HEK293 (cell line): ENCODE measurements at regions not wholly inside any gene's neighbourhood (a gene's known extent, or its start where the extent isn't known, plus 50 kb on each side); places are given as distances from the start of the nearest gene placed in this dataset.
A peak's percentile ranks its signal among the peaks of the same experiment; 100 is the strongest.

Source experiments
- CTCF ChIA-PET: fragments of 350-600 bp; formaldehyde crosslinking; extraction: SDS; loops from one replicate; lab custom pipeline; 2021; ENCODE audit warnings: antibody characterized with exemption; lab: Yijun Ruan, JAX
- POLR2A ChIA-PET: fragments of 300-600 bp; formaldehyde crosslinking; extraction: SDS; loops from one replicate; lab custom pipeline; 2020; ENCODE audit warnings: antibody characterized with exemption, inconsistent platforms; lab: Yijun Ruan, JAX
- H3K27ac ChIP-seq: fragments of 200-500 bp; sonication (Bioruptor generic); 2 replicates; pipeline ENCODE4 v1.5.1; 2014; ENCODE audit warnings: low read depth, low read length, control low read depth, inconsistent platforms; ENCODE audit errors: extremely low read depth
- H3K36me3 ChIP-seq, 2 experiments: fragments of 200-500 bp in 1 of 2; sonication (Bioruptor generic) in 1 of 2; 1 replicate in 1 of 2; 2 replicates in 1 of 2; pipeline ENCODE4 v1.5.1; 2014 to 2017; ENCODE audit warnings: inconsistent platforms in 2 of 2, low read length in 2 of 2; ENCODE audit not compliant: control insufficient read depth in 2 of 2, insufficient read depth in 1 of 2
- H3K4me1 ChIP-seq: fragments of 200-500 bp; sonication (Bioruptor generic); 2 replicates; pipeline ENCODE4 v1.5.1; 2014; ENCODE audit warnings: mild to moderate bottlenecking, low read length, inconsistent platforms; ENCODE audit not compliant: control insufficient read depth, insufficient read depth
- H3K4me3 ChIP-seq: 2 replicates; pipeline ENCODE4 v1.5.1; 2011; ENCODE audit warnings: low read depth, mild to moderate bottlenecking, control low read depth, low read length, moderate library complexity
- H3K9me3 ChIP-seq: fragments of 200-500 bp; sonication (Bioruptor generic); 2 replicates; pipeline ENCODE4 v1.5.1; 2014; ENCODE audit warnings: low read depth, low read length, inconsistent platforms; ENCODE audit not compliant: control insufficient read depth, insufficient read depth
- FEZF1 ChIP-seq: fragments of 450-650 bp; formaldehyde crosslinking; IDR thresholded peaks from 2 replicates; pipeline ENCODE4 v1.5.1; 2016; ENCODE audit warnings: missing biosample characterization, missing genetic modification characterization
- GLIS1 ChIP-seq: fragments of 450-650 bp; formaldehyde crosslinking; IDR thresholded peaks from 2 replicates; pipeline ENCODE4 v1.5.1; 2016; ENCODE audit warnings: missing biosample characterization, missing genetic modification characterization
- IKZF3 ChIP-seq: fragments of 450-650 bp; IDR thresholded peaks from 2 replicates; pipeline ENCODE4 v1.5.0; 2018; ENCODE audit warnings: missing biosample characterization, mild to moderate bottlenecking, missing genetic modification characterization, moderate library complexity
- TRIM28 ChIP-seq: IDR thresholded peaks from 2 replicates; pipeline ENCODE4 v1.6.1; 2011; ENCODE audit warnings: low read length, control low read depth, borderline replicate concordance
- ZBTB17 ChIP-seq: fragments of 450-650 bp; formaldehyde crosslinking; IDR thresholded peaks from 2 replicates; pipeline ENCODE4 v1.5.1; 2016; ENCODE audit warnings: missing biosample characterization, missing genetic modification characterization
- ZBTB44 ChIP-seq: fragments of 450-650 bp; IDR thresholded peaks from 2 replicates; pipeline ENCODE4 v1.5.1; 2018; ENCODE audit warnings: missing biosample characterization, mild to moderate bottlenecking, missing genetic modification characterization
- ZFHX2 ChIP-seq: fragments of 450-650 bp; formaldehyde crosslinking; conservative IDR thresholded peaks from 2 replicates; pipeline ENCODE4 v1.5.1; 2016; ENCODE audit warnings: missing biosample characterization, missing genetic modification characterization
- ZFP3 ChIP-seq: fragments of 450-650 bp; formaldehyde crosslinking; IDR thresholded peaks from 2 replicates; pipeline ENCODE4 v1.5.1; 2016; ENCODE audit warnings: low read depth, missing biosample characterization, missing genetic modification characterization
- ZNF155 ChIP-seq: fragments of 450-650 bp; formaldehyde crosslinking; IDR thresholded peaks from 2 replicates; pipeline ENCODE4 v1.5.1; 2016; ENCODE audit warnings: missing biosample characterization, missing genetic modification characterization
- ZNF184 ChIP-seq: fragments of 450-650 bp; IDR thresholded peaks from 2 replicates; pipeline ENCODE4 v1.5.1; 2018; ENCODE audit warnings: missing biosample characterization, mild to moderate bottlenecking, missing genetic modification characterization
- ZNF248 ChIP-seq: fragments of 450-650 bp; formaldehyde crosslinking; IDR thresholded peaks from 2 replicates; pipeline ENCODE4 v1.5.1; 2017; ENCODE audit warnings: missing biosample characterization, missing genetic modification characterization
- ZNF394 ChIP-seq: fragments of 450-650 bp; formaldehyde crosslinking; IDR thresholded peaks from 2 replicates; pipeline ENCODE4 v1.5.1; 2016; ENCODE audit warnings: missing biosample characterization, missing genetic modification characterization, mild to moderate bottlenecking, moderate library complexity, borderline replicate concordance
- ZNF416 ChIP-seq: fragments of 450-650 bp; formaldehyde crosslinking; IDR thresholded peaks from 2 replicates; pipeline ENCODE4 v1.5.1; 2016; ENCODE audit warnings: missing biosample characterization, missing genetic modification characterization
- ZNF544 ChIP-seq: fragments of 450-650 bp; formaldehyde crosslinking; IDR thresholded peaks from 2 replicates; pipeline ENCODE4 v1.5.0; 2017; ENCODE audit warnings: missing biosample characterization, missing genetic modification characterization
- ZNF561 ChIP-seq: fragments of 450-650 bp; IDR thresholded peaks from 2 replicates; pipeline ENCODE4 v1.5.1; 2018; ENCODE audit warnings: missing biosample characterization, missing genetic modification characterization, borderline replicate concordance
- ZNF624 ChIP-seq: fragments of 450-650 bp; formaldehyde crosslinking; IDR thresholded peaks from 2 replicates; pipeline ENCODE4 v1.5.1; 2017; ENCODE audit warnings: missing biosample characterization, missing genetic modification characterization
- ZNF626 ChIP-seq: fragments of 450-650 bp; sonication (Bioruptor Pico); formaldehyde crosslinking; IDR thresholded peaks from 2 replicates; pipeline ENCODE4 v1.5.1; 2018; ENCODE audit warnings: missing biosample characterization, missing genetic modification characterization, inconsistent platforms
- ZNF670 ChIP-seq: fragments of 450-650 bp; formaldehyde crosslinking; IDR thresholded peaks from 2 replicates; pipeline ENCODE4 v1.5.1; 2016; ENCODE audit warnings: missing biosample characterization, missing genetic modification characterization, low read depth
- ZNF792 ChIP-seq: fragments of 450-650 bp; formaldehyde crosslinking; IDR thresholded peaks from 2 replicates; pipeline ENCODE4 v1.5.1; 2016; ENCODE audit warnings: missing biosample characterization, missing genetic modification characterization
- ZNF830 ChIP-seq: fragments of 450-650 bp; IDR thresholded peaks from 2 replicates; pipeline ENCODE4 v1.5.0; 2018; ENCODE audit warnings: missing biosample characterization, missing genetic modification characterization, low read depth, mild to moderate bottlenecking, moderate library complexity
- ZSCAN16 ChIP-seq: fragments of 450-650 bp; formaldehyde crosslinking; IDR thresholded peaks from 2 replicates; pipeline ENCODE4 v1.5.1; 2016; ENCODE audit warnings: missing biosample characterization, missing genetic modification characterization
- TF ChIP-seq, protein P1 (sequence below): fragments of 450-650 bp; formaldehyde crosslinking; IDR thresholded peaks from 2 replicates; pipeline ENCODE4 v1.5.1; 2016; ENCODE audit warnings: missing biosample characterization, missing genetic modification characterization
- TF ChIP-seq, protein P2 (sequence below): fragments of 450-650 bp; formaldehyde crosslinking; IDR thresholded peaks from 2 replicates; pipeline ENCODE4; 2016; ENCODE audit warnings: missing biosample characterization, missing genetic modification characterization

DNA sequence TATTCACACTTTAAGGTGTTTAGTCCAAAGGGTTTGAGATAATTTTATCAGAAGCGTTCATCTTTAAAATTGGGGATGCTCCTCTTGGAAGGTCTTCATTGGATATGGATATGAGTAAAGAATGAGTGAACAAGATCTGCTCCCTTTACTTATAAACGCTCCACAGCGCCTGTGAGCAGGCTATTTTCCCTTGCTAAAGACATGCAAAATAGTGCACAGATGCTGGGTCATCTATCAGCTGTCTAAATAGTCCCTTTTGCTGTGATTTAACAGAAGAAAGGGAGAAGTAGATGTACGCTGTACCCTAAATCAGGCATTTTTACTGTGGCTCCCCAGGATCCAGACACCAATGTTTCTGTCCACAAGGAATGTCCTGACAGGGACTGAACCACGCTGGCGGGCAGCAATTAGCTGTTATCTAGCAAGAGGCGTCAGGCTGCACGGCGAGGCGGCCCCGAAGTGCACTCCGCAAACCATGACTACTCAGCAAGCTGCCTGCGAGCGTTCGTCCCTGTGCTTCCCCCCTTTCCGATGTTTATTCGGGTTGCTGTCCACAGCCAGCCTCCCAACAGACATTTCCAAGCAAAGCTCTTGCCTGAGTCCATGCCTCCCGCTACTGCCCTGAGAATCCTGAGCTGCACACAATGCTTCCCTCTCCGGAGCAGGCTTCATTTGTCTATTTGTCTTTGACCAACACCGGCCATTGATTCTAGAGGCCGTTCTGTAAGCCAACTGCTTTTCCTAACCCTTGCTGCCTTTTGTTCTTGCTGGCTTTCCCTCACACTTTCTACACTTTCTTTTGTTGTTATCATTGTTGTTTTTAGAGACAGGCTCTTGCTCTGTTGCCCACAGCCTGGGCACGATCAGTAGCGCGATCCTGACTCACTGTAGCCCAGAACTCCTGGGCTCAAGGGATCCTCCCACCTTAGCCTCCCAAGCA is 55.7 kb upstream of the CNEP1R1 start:
- TF ChIP-seq ZNF248 (no peak), TRIM28 (peak; percentile 85), ZNF184 (no peak)
- TF ChIP-seq, all 188 proteins: peak for 1
- Histone ChIP-seq H3K4me1 (no peaks in the 10 kb centered on the region), H3K9me3 (no peaks in the 10 kb centered on the region), H3K27ac (no peak overlapping the region), H3K4me3 (no peak overlapping the region), H3K36me3 (no peaks in the 10 kb centered on the region)
- ChIA-PET POLR2A (no interaction called here), CTCF (interaction anchor here (0.6 to 2.3 kb wide), 4 partner anchors 12 to 954 kb away, joined by 3 to 12 read pairs (median 4); partner anchors contain the start of gene CNEP1R1)

- H3K4me3 ChIP-seq, result no peak overlapping the region
- no peak overlapping the region for H3K27ac ChIP-seq
- H3K4me1 ChIP-seq, result no peaks in the 10 kb centered on the region
- TF ChIP-seq ZSCAN16, result no peak
- TF ChIP-seq FEZF1 (tag by site-specific recombination), result peak; percentile 9; the same call in 1 of the 2 replicates
- no peak for TF ChIP-seq ZNF544 (tag by site-specific recombination)
- no peak for TF ChIP-seq ZNF624
- TF ChIP-seq GLIS1, result peak; percentile 72
- ChIA-PET POLR2A (no interaction called here), CTCF (interaction anchor here (0.7 to 2.3 kb wide), 2 partner anchors 10 to 13 kb away, joined by 3 to 12 read pairs; no protein-coding TSS in a partner anchor)
- no peaks in the 10 kb centered on the region for H3K9me3 ChIP-seq
- no peaks in the 10 kb centered on the region for H3K36me3 ChIP-seq
These were observed 54.1 kb upstream of the CNEP1R1 start for GRCh38 chr16:49970797-49971431.

DNA sequence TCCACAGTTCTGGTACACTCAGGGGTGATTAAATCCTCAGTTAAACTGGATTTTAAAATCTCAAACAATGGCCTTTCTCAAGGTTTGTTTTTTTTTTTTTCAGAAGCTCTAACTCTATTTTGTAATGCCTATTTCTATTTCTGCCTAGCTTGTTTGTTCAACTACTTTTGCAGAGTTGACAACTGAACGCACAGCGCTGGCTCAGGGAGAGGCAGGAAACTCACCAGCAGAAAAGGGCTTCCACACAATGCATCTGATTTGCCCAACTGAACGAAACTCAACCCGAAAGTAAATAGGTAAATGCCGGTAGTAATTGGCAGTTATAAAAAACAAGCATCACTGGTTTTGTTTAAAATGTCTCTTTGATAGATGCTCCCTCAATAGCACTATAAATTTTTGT is 52.7 kb upstream of the CNEP1R1 start:
- Histone ChIP-seq H3K4me3 (no peak overlapping the region), H3K9me3 (no peaks in the 10 kb centered on the region), H3K4me1 (no peaks in the 10 kb centered on the region), H3K36me3 (no peaks in the 10 kb centered on the region), H3K27ac (no peak overlapping the region)
- ChIA-PET CTCF (interaction anchor here (1.1 kb wide), 1 partner anchor 15 kb away, joined by 7 read pairs; no protein-coding TSS in a partner anchor), POLR2A (interaction anchor here (0.7 kb wide), 1 partner anchor 1212 kb away, joined by 4 read pairs; no protein-coding TSS in a partner anchor)
- no peak for TF ChIP-seq ZNF792 (tag by site-specific recombination)
- no peak for TF ChIP-seq IKZF3
- TF ChIP-seq ZNF416, result no peak
- no peak for TF ChIP-seq ZNF561 (tag by site-specific recombination)
- no peak for TF ChIP-seq ZNF155
- TF ChIP-seq ZBTB44 (tag by site-specific recombination), result no peak
- TF ChIP-seq, protein P1, sequence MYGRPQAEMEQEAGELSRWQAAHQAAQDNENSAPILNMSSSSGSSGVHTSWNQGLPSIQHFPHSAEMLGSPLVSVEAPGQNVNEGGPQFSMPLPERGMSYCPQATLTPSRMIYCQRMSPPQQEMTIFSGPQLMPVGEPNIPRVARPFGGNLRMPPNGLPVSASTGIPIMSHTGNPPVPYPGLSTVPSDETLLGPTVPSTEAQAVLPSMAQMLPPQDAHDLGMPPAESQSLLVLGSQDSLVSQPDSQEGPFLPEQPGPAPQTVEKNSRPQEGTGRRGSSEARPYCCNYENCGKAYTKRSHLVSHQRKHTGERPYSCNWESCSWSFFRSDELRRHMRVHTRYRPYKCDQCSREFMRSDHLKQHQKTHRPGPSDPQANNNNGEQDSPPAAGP (tag by site-specific recombination), result no peak
- no peak for TF ChIP-seq ZNF394
- no peak for TF ChIP-seq ZNF670 (tag by site-specific recombination)
- no peak for TF ChIP-seq ZNF626
- no peak for TF ChIP-seq ZFHX2 (tag by site-specific recombination)
- TF ChIP-seq, protein P2, sequence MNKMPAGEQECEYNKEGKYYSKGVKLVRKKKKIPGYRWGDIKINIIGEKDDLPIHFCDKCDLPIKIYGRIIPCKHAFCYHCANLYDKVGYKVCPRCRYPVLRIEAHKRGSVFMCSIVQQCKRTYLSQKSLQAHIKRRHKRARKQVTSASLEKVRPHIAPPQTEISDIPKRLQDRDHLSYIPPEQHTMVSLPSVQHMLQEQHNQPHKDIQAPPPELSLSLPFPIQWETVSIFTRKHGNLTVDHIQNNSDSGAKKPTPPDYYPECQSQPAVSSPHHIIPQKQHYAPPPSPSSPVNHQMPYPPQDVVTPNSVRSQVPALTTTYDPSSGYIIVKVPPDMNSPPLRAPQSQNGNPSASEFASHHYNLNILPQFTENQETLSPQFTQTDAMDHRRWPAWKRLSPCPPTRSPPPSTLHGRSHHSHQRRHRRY (tag by site-specific recombination), result no peak
- TF ChIP-seq ZBTB17 (tag by site-specific recombination), result no peak
- TF ChIP-seq ZNF830 (tag by site-specific recombination), result no peak
- no peak for TF ChIP-seq ZFP3
